ENCODE measurements at regions not wholly inside any gene's neighbourhood (a gene's known extent, or its start where the extent isn't known, plus 50 kb on each side); places are given as distances from the start of the nearest gene placed in this dataset.

- no peak overlapping the region for H3K4me3 ChIP-seq
- ATAC-seq (no peak), DNase-seq (ENCODE audit: low spot score) (no peak)
- no peaks in the 10 kb centered on the region for H3F3A ChIP-seq (replicated peaks; ENCODE audit: low read depth)
- no peaks in the 10 kb centered on the region for H3K79me2 ChIP-seq (replicated peaks; ENCODE audit: insufficient read depth)
- H3K9me3 Mint-ChIP-seq, result peaks cover 11% of the 10 kb centered on the region; the same call in 1 of the 3 replicates
- H2AFZ ChIP-seq, result no peak overlapping the region
- no peak overlapping the region for H3K27ac Mint-ChIP-seq
- no peak overlapping the region for H3K4me3 Mint-ChIP-seq
- H3K4me2 ChIP-seq, result no peak overlapping the region
- H4K20me1 ChIP-seq (replicated peaks; ENCODE audit: insufficient read depth), result no peaks in the 10 kb centered on the region
- TF ChIP-seq ETS1 (IDR thresholded peaks at IDR 0.05) (no peak), EZH2 (IDR thresholded peaks at IDR 0.05; ENCODE audit: low read depth, unreplicated experiment) (no peak), EZH2phosphoT487 (IDR thresholded peaks at IDR 0.05; ENCODE audit: unreplicated experiment) (no peak), NANOG (IDR thresholded peaks at IDR 0.05; ENCODE audit: borderline replicate concordance) (no peak), ZNF114 (CRISPR knock-in tag; IDR thresholded peaks at IDR 0.05) (no peak), JUNB (IDR thresholded peaks at IDR 0.05; ENCODE audit: unreplicated experiment) (no peak), STAT1 (IDR thresholded peaks at IDR 0.05; ENCODE audit: unreplicated experiment) (no peak), ZNF331 (CRISPR knock-in tag; IDR thresholded peaks at IDR 0.05; ENCODE audit: low read depth) (no peak), REST (IDR thresholded peaks at IDR 0.05; ENCODE audit: unreplicated experiment) (no peak), CREB1 (CRISPR knock-in tag; IDR thresholded peaks at IDR 0.05; ENCODE audit: low read depth) (no peak), CTCF (conservative IDR thresholded peaks at IDR 0.05; ENCODE audit: low read depth in 2 of 2) (no peak), POLR2AphosphoS5 (IDR thresholded peaks at IDR 0.05; ENCODE audit: low read depth) (no peak)
- TF ChIP-seq, protein P1, sequence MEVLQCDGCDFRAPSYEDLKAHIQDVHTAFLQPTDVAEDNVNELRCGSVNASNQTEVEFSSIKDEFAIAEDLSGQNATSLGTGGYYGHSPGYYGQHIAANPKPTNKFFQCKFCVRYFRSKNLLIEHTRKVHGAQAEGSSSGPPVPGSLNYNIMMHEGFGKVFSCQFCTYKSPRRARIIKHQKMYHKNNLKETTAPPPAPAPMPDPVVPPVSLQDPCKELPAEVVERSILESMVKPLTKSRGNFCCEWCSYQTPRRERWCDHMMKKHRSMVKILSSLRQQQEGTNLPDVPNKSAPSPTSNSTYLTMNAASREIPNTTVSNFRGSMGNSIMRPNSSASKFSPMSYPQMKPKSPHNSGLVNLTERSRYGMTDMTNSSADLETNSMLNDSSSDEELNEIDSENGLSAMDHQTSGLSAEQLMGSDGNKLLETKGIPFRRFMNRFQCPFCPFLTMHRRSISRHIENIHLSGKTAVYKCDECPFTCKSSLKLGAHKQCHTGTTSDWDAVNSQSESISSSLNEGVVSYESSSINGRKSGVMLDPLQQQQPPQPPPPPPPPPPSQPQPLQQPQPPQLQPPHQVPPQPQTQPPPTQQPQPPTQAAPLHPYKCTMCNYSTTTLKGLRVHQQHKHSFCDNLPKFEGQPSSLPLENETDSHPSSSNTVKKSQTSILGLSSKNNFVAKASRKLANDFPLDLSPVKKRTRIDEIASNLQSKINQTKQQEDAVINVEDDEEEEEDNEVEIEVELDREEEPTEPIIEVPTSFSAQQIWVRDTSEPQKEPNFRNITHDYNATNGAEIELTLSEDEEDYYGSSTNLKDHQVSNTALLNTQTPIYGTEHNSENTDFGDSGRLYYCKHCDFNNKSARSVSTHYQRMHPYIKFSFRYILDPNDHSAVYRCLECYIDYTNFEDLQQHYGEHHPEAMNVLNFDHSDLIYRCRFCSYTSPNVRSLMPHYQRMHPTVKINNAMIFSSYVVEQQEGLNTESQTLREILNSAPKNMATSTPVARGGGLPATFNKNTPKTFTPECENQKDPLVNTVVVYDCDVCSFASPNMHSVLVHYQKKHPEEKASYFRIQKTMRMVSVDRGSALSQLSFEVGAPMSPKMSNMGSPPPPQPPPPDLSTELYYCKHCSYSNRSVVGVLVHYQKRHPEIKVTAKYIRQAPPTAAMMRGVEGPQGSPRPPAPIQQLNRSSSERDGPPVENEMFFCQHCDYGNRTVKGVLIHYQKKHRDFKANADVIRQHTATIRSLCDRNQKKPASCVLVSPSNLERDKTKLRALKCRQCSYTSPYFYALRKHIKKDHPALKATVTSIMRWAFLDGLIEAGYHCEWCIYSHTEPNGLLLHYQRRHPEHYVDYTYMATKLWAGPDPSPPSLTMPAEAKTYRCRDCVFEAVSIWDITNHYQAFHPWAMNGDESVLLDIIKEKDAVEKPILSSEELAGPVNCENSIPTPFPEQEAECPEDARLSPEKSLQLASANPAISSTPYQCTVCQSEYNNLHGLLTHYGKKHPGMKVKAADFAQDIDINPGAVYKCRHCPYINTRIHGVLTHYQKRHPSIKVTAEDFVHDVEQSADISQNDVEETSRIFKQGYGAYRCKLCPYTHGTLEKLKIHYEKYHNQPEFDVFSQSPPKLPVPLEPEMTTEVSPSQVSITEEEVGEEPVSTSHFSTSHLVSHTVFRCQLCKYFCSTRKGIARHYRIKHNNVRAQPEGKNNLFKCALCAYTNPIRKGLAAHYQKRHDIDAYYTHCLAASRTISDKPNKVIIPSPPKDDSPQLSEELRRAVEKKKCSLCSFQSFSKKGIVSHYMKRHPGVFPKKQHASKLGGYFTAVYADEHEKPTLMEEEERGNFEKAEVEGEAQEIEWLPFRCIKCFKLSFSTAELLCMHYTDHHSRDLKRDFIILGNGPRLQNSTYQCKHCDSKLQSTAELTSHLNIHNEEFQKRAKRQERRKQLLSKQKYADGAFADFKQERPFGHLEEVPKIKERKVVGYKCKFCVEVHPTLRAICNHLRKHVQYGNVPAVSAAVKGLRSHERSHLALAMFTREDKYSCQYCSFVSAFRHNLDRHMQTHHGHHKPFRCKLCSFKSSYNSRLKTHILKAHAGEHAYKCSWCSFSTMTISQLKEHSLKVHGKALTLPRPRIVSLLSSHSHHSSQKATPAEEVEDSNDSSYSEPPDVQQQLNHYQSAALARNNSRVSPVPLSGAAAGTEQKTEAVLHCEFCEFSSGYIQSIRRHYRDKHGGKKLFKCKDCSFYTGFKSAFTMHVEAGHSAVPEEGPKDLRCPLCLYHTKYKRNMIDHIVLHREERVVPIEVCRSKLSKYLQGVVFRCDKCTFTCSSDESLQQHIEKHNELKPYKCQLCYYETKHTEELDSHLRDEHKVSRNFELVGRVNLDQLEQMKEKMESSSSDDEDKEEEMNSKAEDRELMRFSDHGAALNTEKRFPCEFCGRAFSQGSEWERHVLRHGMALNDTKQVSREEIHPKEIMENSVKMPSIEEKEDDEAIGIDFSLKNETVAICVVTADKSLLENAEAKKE (CRISPR knock-in tag; IDR thresholded peaks at IDR 0.05), result no peak
- H3K27me3 ChIP-seq (ENCODE audit: insufficient read depth), result no peaks in the 10 kb centered on the region
- H3K9me2 ChIP-seq (ENCODE audit: insufficient read depth), result no peaks in the 10 kb centered on the region
- no peaks in the 10 kb centered on the region for H3K36me3 Mint-ChIP-seq (ENCODE audit: low read depth)
- H3K4me1 ChIP-seq (ENCODE audit: insufficient read depth), result no peaks in the 10 kb centered on the region
- no peaks in the 10 kb centered on the region; the same call in 1 of the 2 replicates for H3K36me3 ChIP-seq (ENCODE audit: insufficient read depth)
- peaks cover 7% of the 10 kb centered on the region for H3K27me3 Mint-ChIP-seq (ENCODE audit: insufficient read depth, low read depth, poor library complexity)
- no peak overlapping the region for H3K27ac ChIP-seq (ENCODE audit: low read depth)
- no peaks in the 10 kb centered on the region for H3K4me1 Mint-ChIP-seq
Measured at GRCh38 chr1:5522531-5523145, 469.6 kb downstream of the NPHP4 start.
